ENCODE measurements at regions not wholly inside any gene's neighbourhood (a gene's known extent, or its start where the extent isn't known, plus 50 kb on each side); places are given as distances from the start of the nearest gene placed in this dataset.

DNA sequence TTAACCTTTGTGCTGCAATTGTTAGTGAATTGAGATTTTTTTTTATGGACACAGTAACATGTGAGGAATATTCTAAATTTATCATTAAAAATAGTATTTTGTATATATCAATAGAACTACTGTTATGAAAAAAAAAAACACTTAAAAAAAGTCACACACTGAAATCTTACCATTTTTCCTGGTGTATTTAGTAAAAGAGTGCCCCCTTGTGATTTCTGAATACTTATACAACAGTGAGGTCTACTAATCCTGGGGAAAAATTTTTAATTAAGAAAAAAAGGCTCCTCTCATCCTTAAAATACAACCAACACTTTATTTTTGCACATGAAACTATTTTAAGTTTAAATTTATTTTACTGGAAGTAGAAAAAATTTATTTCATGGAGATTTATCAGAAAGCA lies 56.4 kb upstream of the SPOCK3 start:
- DNase-seq, result no peak

DNA sequence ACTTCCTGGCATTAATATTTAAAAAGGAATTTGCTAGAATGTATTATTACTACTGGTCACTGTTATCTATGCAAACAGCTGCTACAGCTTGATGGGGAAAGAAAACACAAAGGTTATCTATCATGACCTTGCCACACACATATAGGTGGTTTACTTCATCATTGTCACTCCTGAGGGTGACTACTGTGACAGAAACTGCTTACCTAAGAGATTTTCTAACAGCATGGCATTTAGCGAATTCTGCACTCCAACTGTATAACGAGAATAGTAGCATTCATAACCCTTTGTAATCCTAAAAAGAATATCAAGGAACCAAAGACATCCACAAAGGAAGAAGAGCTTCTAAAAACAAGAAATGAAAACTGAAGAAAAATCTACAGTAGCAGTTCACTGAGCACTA lies 74.6 kb upstream of the SPOCK3 start:
- no peak for DNase-seq

DNA sequence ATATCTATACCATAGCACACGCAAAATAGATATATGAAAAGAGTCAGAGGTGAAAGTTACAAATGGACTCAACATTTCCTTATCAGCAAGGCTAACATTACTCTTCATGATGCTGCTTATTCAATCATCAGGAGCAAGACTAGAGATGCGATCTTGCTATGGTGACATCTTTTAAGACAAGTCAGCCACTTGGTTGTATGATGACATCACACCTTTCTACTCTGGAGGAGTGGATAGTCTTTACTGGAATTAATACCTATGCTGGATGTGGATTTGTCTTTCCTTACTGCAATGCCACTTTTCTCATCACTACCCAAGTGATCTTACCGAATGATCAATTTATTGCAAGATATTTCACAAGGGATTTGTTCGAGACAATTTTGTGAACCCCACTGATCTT lies 87.0 kb upstream of the SPOCK3 start:
- no peak for DNase-seq

DNA sequence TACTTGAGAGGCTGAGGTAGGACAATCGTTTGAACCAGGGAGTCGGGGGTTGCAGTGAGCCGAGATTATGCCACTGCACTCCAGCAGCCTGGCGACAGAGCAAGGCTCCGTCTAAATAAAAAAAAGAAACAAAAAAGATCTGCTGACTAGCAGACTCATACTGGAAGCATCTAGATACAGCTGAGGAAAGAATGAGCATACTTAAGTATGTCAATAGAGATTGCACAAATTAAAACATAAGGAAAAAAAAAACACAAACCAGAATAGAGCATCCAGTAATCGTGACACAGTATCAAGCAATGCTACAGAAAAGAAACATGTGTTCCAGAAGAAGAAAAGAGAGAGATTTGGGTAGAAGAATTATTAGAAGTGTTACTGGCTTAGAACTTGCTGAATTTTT lies 105.5 kb upstream of the SPOCK3 start:
- DNase-seq, result no peak

DNA sequence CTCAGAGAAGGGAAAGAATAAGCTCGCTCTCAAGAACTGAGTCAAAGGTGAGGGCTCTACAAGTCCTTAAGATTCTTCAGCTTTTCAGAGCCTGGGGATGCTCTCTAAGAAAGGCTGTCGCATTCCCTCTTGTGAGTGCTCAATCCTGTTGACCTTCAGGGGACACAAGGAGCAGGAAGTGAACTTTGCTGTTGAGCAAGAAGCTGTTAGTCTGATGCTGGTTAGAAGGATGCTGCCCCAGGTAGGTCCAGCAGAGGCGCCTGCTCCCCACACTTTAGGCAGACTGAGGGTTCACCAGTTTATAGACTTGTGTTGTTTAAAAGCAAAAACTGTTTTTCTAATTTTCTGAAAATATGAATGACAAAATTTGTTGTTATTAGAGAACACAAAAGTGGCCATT lies 125.4 kb upstream of the SPOCK3 start:
- no peak for DNase-seq

DNA sequence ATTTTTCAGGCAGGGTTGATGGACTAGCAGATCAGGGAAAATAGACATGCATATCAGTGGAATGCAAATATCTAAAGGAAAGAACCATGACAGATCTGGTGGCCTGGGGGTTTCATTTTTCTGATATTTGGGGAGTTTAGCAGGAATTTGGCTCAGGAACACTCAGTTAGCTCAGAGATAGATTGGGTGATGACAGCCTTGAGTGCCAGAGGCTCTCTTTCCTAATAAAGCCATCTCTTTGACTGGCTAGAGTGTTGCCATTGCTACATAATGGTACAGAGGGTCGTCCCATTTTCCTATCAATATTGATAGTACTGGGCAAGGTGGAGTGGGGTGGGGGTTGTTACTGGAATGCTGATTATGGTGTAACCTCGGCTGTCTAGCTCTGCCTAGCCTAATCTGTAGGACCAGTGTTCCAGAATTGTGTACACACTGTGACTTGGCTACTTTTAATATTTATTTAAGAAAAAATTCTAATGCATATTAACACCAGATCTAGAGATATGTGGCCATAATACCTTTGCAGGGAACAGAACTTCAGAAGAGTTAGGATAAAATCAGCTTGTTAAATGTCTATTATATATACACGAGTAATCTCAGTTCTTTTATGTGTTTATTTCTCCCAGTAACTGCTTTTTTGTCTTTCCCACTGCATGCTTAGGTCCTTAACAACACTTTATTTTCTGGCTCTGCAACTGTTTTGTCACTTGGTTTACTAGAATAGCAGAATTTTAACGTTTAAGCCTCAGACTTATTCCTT lies 145.0 kb upstream of the SPOCK3 start:
- DNase-seq, result no peak

DNA sequence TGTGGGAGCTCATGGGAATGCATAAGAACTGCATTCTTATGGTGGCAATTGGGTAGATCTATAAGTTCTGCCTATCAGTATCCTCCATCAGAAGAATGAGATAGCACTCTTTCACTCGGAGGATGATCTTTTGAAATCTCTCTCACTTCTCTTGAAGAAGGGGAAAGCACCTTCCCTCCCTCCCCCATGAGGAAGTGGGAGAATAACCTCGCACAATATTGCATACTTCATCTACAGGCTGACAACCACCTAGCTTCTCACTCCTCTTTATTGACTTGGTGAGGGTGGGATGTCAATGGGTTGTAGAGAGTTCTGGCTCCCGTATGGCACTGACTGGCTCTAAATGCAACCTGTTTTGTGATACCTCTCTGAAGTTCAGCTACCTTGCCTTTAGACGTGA lies 146.7 kb upstream of the SPOCK3 start:
- no peak for DNase-seq

DNA sequence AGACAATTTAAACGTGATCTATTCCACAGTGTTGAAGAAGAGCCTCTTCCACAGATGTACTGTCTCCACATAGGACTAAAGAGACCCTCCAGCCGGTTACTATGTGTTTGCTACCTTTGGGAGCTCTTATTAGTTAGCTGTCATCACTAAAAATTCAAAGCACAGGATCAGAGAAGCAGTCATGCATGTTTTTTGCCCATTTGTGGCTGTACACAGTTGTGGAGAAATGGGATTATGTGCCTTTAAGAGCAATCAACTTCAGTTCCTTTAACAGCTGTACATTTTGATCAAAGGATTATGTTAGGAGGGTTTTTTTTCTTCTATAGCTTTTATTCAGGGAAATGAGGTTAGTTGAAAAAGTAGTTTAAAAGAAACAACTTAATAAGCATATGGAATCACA lies 149.0 kb upstream of the SPOCK3 start:
- DNase-seq, result no peak

DNA sequence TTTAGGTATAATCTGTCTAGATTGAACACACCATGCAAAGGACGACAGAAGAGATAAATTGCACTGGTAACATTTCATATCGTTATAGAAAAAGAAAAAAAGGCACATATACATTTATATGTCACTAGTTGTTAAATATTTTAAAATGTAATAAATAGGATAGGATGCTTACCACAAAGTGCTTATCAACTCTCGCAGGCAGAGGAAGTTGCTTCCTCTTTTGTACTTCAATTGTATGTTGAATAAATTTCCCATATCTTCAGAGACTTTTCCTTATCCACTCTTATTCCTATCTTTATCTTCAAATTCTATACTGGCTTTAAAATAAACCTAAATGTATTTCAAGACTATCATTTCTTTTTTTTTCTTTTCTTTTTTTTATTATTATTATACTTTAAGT lies 163.3 kb upstream of the SPOCK3 start:
- no peak for DNase-seq

DNA sequence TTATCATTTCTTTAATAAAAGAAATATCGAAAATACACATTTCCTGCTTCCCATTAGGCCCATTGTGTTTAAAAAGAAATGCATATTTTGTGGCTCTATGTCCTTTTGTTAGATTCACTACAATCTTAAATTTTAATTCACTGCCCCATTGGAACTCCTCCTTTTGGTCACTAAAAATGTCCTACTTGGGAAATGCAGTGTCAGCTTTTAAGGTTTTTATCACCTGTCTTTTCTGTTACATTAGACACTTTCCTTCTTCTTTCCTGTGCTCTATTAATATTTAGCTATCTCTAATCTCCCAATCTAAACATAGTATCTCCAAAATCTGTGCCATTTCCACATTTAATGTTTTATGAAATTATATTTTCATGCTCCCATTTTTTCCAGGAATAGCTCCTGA lies 164.9 kb upstream of the SPOCK3 start:
- no peak for DNase-seq

DNA sequence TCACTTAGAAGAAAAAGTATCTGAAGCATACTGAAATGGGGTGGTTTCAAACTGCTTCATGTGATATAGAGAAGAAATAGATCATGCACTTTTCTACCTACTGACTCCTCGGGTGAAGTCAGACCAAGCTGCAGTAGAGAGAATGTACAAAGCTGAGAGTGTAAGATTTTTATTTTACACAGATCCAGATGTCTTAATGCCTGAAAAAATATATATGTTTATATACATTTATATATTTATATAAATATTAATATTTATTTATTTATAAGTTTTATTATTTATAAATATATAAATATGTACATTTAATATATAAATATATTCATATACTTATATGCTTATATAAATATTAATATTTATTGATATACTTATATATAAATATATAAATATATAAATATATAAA lies 171.9 kb upstream of the SPOCK3 start:
- DNase-seq, result no peak

DNA sequence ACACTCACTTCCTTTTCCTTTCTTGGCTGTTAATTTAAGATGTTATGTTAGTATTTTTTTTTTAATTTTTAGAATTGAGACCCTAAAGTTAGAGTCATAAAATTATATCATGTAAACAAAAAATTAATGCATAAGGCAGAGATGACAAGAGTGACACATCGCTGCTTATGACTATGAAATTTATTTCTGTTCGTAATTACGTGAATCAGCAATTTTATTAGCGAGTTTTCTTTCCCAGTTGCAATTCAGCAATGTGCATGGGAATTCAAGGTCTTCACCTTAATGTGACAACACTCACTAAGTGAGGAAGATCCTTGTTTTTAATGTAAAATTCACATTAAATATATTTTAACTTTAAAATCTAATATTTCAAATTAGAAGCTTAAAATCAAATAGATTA lies 181.2 kb upstream of the SPOCK3 start:
- DNase-seq, result no peak

DNA sequence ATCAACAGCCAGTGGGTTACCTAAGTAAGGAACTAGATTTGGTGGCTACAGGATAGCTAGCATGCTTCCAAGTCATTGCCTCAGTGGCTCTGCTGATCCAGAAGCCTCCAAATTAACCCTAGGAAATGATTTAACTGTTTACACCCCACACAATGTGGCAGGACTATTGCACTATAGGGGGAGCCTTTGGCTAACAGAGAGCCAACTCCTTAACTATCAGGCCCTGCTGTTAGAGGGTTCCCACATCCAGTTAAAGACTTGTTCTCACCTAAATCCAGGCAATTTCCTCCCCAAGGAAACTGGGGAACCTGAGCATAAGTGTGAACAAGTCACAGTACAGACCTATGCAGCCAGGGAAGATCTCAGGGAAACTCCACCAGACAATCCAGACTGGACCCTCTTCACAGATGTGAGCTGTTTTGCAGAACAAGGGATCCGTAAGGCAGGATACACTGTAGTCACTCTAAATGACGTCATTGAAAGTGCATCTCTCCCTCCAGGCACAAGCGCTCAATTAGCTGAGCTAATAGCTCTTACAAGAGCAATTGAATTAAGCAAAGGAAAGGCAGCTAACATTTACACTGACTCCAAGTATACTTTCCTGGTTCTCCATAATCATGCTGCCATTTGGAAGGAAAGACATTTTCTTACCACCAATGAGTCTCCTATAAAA lies 185.3 kb upstream of the SPOCK3 start:
- no peak for DNase-seq

DNA sequence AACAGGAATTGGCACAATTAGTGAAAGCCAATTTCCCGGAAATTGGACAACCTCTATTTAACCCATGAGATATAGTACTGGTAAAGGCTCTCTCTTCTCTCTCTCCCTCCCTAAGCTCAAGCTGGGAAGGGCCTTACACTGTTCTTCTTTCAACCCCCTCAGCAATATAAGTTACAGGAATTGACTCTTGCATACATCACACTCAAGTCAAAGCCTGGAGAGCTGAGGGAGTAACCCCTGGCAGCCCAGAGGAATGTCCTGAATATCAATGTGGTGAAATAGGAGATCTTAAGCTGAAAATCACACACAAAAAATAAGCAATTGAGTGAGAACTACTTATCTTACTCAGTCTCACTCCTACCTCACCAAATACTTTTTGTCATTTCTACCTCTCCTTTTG lies 186.9 kb upstream of the SPOCK3 start:
- no peak for DNase-seq

DNA sequence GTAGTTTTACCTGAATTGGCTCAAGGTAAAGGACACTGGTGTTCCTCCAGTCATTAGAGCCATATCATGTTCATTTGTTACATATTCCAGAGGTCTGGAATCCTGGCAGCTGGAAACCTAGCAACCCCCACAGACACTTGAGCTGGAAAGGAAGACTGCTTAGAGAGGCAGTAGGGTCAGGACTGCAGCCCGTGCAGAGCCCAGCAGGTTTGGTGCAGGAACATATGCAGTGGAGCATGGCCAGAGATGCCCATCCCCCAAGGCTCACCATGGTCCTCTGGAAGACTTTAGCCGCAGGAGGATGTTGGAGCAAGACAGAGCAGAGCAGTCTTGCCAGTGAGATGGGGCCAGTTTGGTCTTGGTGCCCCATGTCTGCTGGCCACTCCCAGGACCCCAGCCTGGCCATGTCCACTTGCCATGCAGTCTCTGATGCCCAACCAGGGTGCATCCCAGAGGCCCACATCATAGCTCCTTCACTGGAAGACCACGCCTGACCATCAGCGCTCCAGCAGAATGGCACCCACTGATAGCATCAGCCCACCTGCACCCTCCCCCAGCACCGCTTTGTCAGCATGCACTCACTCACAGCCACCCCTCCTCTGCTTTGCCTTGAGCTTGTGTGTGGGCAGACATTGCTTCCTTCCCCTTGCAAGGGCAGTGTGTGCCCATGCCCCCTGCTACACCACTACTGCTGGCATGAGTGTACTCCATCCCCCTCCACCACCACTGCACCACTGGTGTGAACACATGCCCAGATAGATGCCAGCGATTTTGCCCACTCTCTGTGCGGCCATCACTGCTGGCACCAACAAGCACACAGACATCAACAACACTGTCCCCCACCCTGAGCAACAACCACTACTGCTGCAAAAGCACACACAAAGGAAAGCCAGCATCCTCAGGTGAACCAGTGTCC lies 190.3 kb upstream of the SPOCK3 start:
- DNase-seq, result no peak

DNA sequence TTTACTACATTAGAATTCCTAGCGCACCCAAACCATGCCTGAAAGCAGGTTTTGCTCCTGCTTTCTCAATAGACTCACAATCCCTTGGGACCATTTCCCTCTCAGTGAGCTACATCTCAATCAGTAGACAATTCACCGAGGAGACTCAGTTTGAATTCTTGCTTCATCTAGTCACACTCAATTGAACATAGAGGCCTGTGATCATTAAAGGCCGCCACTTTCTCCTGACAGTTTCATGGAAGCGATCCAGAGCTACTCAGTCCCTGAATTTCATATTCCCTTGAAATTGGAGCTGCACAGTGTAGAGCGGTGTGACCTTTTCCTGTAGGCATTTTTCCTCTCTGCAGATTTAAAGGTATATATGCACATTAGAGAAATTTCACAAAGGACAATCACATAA lies 193.9 kb upstream of the SPOCK3 start:
- DNase-seq, result no peak

DNA sequence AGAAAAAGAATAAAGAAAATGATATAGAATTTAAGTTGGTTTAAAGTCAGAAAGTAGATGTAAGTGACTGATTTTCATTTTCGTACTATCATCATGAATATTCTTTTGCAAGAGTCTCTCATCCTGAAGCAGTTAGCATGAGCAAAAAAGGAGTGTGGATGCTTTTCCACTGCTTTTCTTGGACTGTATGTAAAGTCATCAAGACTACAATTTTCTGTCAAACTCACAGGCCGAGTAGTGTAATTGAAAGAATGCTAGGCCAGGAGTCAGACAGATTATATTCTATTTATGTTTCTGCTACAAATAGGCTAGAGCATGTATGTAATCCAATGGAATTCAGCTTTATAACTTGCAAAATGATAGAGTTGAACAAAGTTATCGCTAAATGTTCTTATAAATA lies 197.1 kb upstream of the SPOCK3 start:
- no peak for DNase-seq

DNA sequence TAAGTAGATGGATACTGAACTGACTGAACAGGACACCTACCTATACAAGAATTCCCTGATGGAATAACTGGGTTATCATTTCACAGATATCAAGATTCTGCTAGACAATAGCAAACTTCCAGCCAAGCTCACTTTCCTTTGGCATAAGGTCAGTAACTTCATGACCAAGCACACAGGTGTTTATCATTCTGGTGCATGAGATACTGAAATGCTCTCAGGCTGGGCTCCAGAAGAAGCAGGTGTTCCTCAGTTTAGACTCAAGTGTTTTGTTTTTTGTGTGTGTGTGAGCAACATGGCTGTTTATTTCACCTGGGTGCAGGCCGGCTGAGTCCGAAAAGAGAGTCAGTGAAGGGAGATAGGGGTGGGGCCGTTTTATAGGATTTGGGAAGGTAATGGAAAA lies 201.5 kb upstream of the SPOCK3 start:
- DNase-seq, result no peak

DNA sequence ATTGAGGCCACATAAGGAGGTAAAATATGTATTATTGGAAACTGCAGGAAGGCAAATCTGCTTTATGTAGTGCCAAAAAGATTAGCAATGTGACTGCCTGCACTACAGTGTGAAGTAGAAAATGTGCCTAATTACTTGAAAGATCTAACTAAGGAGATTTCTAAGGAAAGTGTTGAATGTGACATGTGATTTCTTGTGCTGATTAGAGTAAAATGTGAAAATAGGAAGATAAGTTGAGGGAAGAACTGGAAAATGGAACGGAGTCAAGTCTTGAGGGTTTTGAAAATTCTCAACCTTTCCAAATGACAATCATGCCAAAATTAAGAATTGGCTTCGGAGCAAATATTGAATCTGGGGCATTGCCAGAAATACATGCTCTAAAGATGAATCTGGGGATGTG lies 209.5 kb upstream of the SPOCK3 start:
- DNase-seq, result no peak

DNA sequence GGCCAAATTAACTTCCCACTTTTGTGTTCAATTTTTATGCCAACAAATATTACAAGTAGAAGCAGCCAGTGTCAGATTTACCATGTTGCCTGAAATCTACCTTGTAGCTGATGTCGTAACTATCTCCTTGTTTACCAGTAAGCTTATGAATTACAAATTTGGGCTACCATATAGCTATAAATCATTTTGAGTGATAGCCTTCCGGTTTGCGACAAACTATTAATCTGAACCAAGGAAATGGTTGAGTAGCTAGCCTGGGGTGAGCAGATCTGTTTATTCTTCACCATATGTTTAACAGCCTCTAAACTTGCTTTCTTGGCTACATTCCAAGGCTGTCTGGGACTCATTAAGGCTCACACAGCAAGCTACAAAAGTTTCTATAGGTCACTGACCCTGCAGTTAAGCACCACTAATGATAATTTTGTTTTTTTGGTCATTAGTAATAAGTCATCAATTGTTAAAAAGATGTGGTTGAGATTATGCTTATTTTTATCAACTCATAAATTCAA lies 218.7 kb upstream of the SPOCK3 start:
- DNase-seq, result no peak

DNA sequence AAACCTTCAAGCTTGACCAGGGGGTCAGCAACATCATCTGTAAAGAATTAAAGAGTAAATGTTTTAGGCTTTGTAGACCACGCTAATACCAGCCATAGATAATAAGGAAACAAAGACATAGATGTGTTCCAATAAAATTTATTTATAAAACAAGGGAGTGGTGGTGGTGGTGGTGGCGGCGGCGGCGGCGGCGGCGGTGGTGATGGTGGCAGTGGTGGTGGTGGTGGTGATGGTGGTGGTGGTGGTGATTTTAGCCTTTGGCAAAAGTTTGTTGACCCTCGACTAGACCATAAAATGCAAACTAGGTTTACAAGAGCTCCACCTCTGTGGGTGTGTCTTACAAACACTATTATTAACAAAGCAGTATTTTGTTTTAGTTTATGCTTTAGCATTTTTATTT lies 222.3 kb upstream of the SPOCK3 start:
- DNase-seq, result no peak

DNA sequence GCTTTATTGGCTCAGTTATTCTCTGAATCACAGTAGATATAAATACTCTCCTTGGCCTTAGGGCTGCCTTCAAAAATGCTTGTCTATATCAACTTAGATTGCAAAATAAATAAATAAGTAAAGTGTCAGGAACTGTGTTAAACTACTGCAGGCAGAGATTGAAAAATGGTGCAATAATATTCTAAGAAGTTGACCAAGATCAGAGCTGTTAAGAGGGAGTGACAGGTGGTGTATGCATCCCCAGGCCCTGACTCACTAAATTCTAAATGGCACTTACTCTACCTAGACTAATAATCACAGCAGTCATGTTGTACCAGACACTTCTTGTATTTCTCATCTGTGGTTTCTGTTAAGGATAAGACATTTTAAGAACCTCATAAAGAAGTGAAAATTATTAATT lies 235.1 kb upstream of the SPOCK3 start:
- no peak for DNase-seq

DNA sequence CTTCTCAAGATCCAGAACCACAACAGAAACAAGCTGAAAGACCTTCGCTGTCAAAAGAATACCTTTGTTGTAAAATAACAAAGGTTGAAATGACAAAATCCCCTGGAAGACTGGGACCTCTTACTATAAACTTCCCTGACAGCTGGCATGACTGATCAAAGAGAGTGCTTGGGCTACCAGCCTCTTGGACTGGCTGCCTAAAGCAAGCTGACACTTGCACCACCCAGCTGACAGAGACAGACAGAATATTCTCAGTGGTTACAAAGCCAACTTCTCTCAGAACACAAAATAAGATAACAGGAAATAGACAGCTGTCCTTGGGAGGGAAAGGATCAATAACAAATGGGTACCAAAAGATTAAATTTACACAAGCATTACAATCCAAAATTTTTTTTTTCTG lies 241.7 kb upstream of the SPOCK3 start:
- no peak for DNase-seq

All from right kidney (tissue), 1 donor.